CMK (cell line): ENCODE measurements at regions not wholly inside any gene's neighbourhood (a gene's known extent, or its start where the extent isn't known, plus 50 kb on each side); places are given as distances from the start of the nearest gene placed in this dataset.
"Not testable (repeated sequence)": the region's sequence is repeated elsewhere in the genome, so short reads cannot be mapped to it uniquely, and the experiment has no call there.

Experiments
- DNase-seq: peaks from one replicate; pipeline ENCODE4 v3.0.0-alpha.2; 2010; ENCODE audit warnings: low read depth

- DNase-seq: no peak
These were observed 84.7 kb upstream of the HMGA2 start for GRCh38 chr12:65739606-65740005.

- DNase-seq: no peak
These were observed 83.8 kb upstream of the HMGA2 start for GRCh38 chr12:65740506-65740872.

- no peak for DNase-seq
These were observed 83.2 kb upstream of the HMGA2 start for GRCh38 chr12:65740873-65741600.

GRCh38 chr12:65741656-65742017 is 82.6 kb upstream of the HMGA2 start:
- no peak for DNase-seq

GRCh38 chr12:65742018-65743010 is 82.0 kb upstream of the HMGA2 start:
- DNase-seq: no peak

- not testable (repeated sequence) for DNase-seq
These were observed 79.9 kb upstream of the HMGA2 start for GRCh38 chr12:65744236-65744840.

- DNase-seq: no peak
These were observed 76.9 kb upstream of the HMGA2 start for GRCh38 chr12:65747338-65747737.

GRCh38 chr12:65748332-65748731 is 76.0 kb upstream of the HMGA2 start:
- no peak for DNase-seq

- no peak for DNase-seq
These were observed 70.0 kb upstream of the HMGA2 start for GRCh38 chr12:65754290-65754689.

- no peak for DNase-seq
These were observed 69.3 kb upstream of the HMGA2 start for GRCh38 chr12:65754744-65755595.

- no peak for DNase-seq
These were observed 68.7 kb upstream of the HMGA2 start for GRCh38 chr12:65755596-65755978.

- no peak for DNase-seq
These were observed 68.0 kb upstream of the HMGA2 start for GRCh38 chr12:65756267-65756666.

GRCh38 chr12:65756956-65757511 is 67.2 kb upstream of the HMGA2 start:
- no peak for DNase-seq

- DNase-seq: no peak
These were observed 65.9 kb upstream of the HMGA2 start for GRCh38 chr12:65758401-65758800.

GRCh38 chr12:65759735-65760134 is 64.5 kb upstream of the HMGA2 start:
- no peak for DNase-seq

- DNase-seq: no peak
These were observed 63.0 kb upstream of the HMGA2 start for GRCh38 chr12:65761301-65761700.

GRCh38 chr12:65764325-65764724 is 60.0 kb upstream of the HMGA2 start:
- no peak for DNase-seq

- DNase-seq: no peak
These were observed 58.9 kb upstream of the HMGA2 start for GRCh38 chr12:65765436-65765813.

GRCh38 chr12:65769880-65770279 is 54.4 kb upstream of the HMGA2 start:
- no peak for DNase-seq
